ENCODE measurements at regions not wholly inside any gene's neighbourhood (a gene's known extent, or its start where the extent isn't known, plus 50 kb on each side); places are given as distances from the start of the nearest gene placed in this dataset.

DNA sequence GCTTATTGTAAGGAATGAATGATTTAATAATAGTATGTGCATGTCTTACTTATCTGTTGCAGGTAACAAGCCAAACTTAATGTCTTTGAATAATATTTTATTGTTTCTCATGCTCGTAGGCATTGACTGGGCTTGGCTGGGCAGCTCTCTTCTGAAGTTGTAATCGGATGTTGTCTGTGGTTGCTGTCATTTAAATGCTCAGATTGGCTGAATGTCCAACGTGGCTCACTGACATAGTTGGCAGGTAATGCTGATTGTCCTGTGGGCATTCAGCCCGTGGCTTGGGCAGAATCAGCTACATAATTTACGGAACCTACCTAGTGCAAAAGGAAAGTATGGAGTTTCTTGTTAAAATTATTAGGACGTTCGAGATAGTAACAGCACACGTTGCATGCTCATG is 297.4 kb upstream of the GBE1 start:
- TF ChIP-seq POLR2AphosphoS5 (IDR thresholded peaks at IDR 0.05; ENCODE audit: borderline replicate concordance, low read depth, low read length) (no peak), EZH2 (IDR thresholded peaks at IDR 0.05) (no peak), FOXP2 (optimal IDR thresholded peaks at IDR 0.05; ENCODE audit: control extremely low read depth, extremely low read length, insufficient read depth) (no peak)

Measured in SK-N-MC (cell line).